Gastroesophageal sphincter (tissue), 4 donors: ENCODE measurements at regions not wholly inside any gene's neighbourhood (a gene's known extent, or its start where the extent isn't known, plus 50 kb on each side); places are given as distances from the start of the nearest gene placed in this dataset.

Experiments used
- ATAC-seq: fragments of 150-250 bp; one replicate; pipeline ENCODE4 v1.9.1; 2016; ENCODE audit warnings: mild to moderate bottlenecking, moderate library complexity
- H3K27ac ChIP-seq, 4 donors: fragments of 200-600 bp; sonication (generic) in 3 of 4; 1 replicate in 3 of 4; 2 replicates in 1 of 4; pipeline ENCODE4 v1.5.1; 2016 to 2019
- H3K27me3 ChIP-seq: fragments of 200-600 bp; sonication (generic); one replicate; pipeline ENCODE4 v1.5.1; 2019
- H3K36me3 ChIP-seq, 2 donors: fragments of 200-600 bp; sonication (generic); one replicate each; pipeline ENCODE4 v1.5.1; 2019; ENCODE audit warnings: control low read depth in 1 of 2
- H3K4me1 ChIP-seq, 3 donors: fragments of 200-600 bp; sonication (generic); 1 replicate in 2 of 3; 2 replicates in 1 of 3; pipeline ENCODE4 v1.5.1; 2016 to 2019; ENCODE audit warnings: control low read depth in 2 of 3
- H3K4me3 ChIP-seq, 2 donors: fragments of 200-600 bp; sonication (generic); one replicate each; pipeline ENCODE4 v1.5.1; 2019; ENCODE audit warnings: mild to moderate bottlenecking in 1 of 2, moderate library complexity in 1 of 2
- H3K9me3 ChIP-seq, 3 donors: fragments of 200-600 bp; sonication (generic); one replicate each; pipeline ENCODE4 v1.5.1; 2017 to 2019; ENCODE audit warnings: control low read depth in 2 of 3
- EP300 ChIP-seq: sonication (generic); formaldehyde crosslinking; IDR thresholded peaks from one replicate; pipeline ENCODE4 v1.6.1; 2017; ENCODE audit warnings: antibody characterized with exemption, mild to moderate bottlenecking
- POLR2A ChIP-seq, 2 donors: fragments of 450-650 bp; IDR thresholded peaks; one replicate each; pipeline ENCODE4 v1.6.1; 2017; ENCODE audit warnings: antibody characterized with exemption in 2 of 2, mild to moderate bottlenecking in 2 of 2, moderate library complexity in 1 of 2
- POLR2AphosphoS5 ChIP-seq: sonication (generic); formaldehyde crosslinking; IDR thresholded peaks from one replicate; pipeline ENCODE4 v1.6.1; 2017; ENCODE audit warnings: antibody characterized with exemption
- WGBS, 2 donors: methylation state at CpG; one replicate each; pipeline ENCODE4 v1.1.5; 2018; ENCODE audit warnings: low coverage in 1 of 2; 5-methylcytosine and 5-hydroxymethylcytosine counted together
- TF ChIP-seq, protein P1 (sequence below), 4 experiments: fragments of 200-600 bp in 2 of 4; fragments of 450-650 bp in 2 of 4; sonication (generic) in 1 of 4; IDR thresholded peaks; one replicate each; pipeline ENCODE4 v1.5.1; 2017 to 2019; ENCODE audit warnings: antibody characterized with exemption in 4 of 4, mild to moderate bottlenecking in 2 of 4, moderate library complexity in 2 of 4

DNA sequence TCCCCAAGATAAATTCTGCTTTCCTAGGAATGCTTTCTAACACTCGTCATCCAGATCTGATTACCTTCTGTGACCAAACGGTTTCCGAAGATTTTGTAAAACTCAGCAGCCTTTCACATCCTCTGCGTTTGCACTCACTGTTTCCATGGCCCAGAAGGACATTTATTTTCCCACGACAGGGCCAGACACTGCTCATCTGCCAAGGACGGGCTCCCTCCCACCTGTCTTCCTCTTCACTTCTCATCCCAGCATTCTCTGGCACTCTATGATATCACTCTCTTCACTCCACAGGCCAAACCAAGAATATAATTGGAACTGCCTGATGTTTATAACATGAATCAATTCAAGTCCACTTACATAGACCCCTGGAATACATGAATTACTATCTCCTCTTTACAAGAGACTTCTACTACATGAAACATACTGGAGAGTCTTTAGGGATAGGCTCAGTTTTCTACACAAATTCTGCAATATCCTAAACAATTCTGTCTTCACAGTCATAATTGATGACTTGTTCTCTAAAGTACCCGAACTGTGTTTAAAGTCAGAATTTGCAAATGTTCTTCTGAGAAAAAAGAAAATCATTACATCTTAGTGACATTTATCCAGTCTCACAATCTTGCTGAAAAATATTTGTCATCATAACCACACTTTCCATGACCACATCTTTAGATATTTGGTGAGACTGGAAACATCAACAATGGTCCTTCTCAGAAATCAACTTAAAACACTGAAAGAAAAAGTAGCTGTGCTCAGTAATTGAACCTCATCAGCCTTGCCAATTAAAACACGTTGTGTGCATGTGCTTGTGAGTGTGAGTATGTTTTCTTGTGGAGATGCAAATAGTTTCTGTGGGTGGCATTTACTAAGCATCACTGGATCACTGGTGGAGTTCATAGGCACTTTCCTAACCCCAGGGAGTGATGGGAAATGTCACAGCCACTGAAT, 79.5 kb upstream of the PRSS58 start:
- no peak for ATAC-seq
- Histone ChIP-seq H3K4me3 (no peak overlapping the region), H3K27me3 (peaks cover 31% of the 10 kb centered on the region), H3K9me3 (no peaks in the 10 kb centered on the region), H3K27ac (no peak overlapping the region), H3K36me3 (no peaks in the 10 kb centered on the region), H3K4me1 (no peaks in the 10 kb centered on the region)
- WGBS, 2 donors: 10 to 34% methylated on average over 3 to 8 of the region's 8 CpGs
- TF ChIP-seq POLR2A (IDR thresholded peaks at IDR 0.05): no peak
- no peak for TF ChIP-seq POLR2AphosphoS5
- TF ChIP-seq, protein P1, sequence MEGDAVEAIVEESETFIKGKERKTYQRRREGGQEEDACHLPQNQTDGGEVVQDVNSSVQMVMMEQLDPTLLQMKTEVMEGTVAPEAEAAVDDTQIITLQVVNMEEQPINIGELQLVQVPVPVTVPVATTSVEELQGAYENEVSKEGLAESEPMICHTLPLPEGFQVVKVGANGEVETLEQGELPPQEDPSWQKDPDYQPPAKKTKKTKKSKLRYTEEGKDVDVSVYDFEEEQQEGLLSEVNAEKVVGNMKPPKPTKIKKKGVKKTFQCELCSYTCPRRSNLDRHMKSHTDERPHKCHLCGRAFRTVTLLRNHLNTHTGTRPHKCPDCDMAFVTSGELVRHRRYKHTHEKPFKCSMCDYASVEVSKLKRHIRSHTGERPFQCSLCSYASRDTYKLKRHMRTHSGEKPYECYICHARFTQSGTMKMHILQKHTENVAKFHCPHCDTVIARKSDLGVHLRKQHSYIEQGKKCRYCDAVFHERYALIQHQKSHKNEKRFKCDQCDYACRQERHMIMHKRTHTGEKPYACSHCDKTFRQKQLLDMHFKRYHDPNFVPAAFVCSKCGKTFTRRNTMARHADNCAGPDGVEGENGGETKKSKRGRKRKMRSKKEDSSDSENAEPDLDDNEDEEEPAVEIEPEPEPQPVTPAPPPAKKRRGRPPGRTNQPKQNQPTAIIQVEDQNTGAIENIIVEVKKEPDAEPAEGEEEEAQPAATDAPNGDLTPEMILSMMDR (IDR thresholded peaks at IDR 0.05): no peak
- TF ChIP-seq EP300: no peak

DNA sequence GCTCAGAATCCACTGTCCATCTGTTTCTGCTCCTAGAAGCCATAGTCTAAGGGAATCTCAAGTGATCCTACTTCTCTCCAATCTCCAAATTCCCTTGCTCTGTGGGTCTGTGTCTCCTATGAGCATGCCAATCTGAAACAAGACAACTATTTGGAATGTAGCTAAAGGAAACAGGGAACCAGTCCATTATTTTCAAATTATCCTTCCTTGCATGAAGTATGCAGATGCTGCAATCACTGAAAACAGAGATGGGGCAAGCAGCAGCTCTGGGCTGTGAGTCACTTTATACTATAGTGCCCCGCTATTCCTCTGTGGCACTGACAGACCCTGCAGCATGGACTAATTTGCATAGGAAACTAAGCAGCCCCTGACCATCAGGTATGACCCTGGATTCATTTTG, 76.9 kb upstream of the PRSS58 start:
- Histone ChIP-seq H3K4me1 (no peaks in the 10 kb centered on the region), H3K36me3 (no peaks in the 10 kb centered on the region), H3K9me3 (no peaks in the 10 kb centered on the region), H3K27ac (no peak overlapping the region), H3K4me3 (no peak overlapping the region), H3K27me3 (peaks cover 31% of the 10 kb centered on the region)
- ATAC-seq: no peak
- no peak for TF ChIP-seq POLR2AphosphoS5
- TF ChIP-seq POLR2A (IDR thresholded peaks at IDR 0.05): no peak
- no peak for TF ChIP-seq EP300
- TF ChIP-seq, protein P1 (IDR thresholded peaks at IDR 0.05): no peak
- WGBS, 2 donors: 100% methylated on average over 1 of the region's 1 CpG; no CpG with 5 or more reads in 1 of the 2 donors

DNA sequence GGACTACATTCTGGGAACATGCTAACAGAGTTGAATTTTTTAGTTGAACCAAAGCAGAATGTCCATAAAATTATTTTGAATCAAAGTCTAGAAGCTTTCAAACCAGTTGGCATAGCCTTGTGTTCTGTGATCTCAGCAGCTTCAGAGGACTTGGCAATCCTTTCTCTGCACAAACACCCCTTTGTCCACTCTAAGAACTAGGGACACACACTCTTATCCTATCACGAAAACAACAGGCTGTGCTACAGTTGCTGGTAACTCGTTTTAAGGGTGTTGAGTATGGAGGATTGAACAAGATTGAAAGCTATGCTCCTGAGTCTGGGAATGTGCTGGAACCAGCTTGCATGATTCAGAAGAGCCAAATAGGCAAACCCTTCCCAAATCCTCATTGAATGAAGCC, 76.4 kb upstream of the PRSS58 start:
- TF ChIP-seq POLR2AphosphoS5 (no peak), POLR2A (IDR thresholded peaks at IDR 0.05) (no peak), EP300 (no peak)
- TF ChIP-seq, protein P1 (IDR thresholded peaks at IDR 0.05): no peak
- no peak for ATAC-seq
- 54 to 65% methylated on average over 2 of the region's 2 CpGs for WGBS, 2 donors
- no peaks in the 10 kb centered on the region for H3K36me3 ChIP-seq
- no peak overlapping the region for H3K27ac ChIP-seq
- no peaks in the 10 kb centered on the region for H3K9me3 ChIP-seq
- no peaks in the 10 kb centered on the region for H3K4me1 ChIP-seq
- no peak overlapping the region for H3K4me3 ChIP-seq
- peaks cover 25% of the 10 kb centered on the region for H3K27me3 ChIP-seq

DNA sequence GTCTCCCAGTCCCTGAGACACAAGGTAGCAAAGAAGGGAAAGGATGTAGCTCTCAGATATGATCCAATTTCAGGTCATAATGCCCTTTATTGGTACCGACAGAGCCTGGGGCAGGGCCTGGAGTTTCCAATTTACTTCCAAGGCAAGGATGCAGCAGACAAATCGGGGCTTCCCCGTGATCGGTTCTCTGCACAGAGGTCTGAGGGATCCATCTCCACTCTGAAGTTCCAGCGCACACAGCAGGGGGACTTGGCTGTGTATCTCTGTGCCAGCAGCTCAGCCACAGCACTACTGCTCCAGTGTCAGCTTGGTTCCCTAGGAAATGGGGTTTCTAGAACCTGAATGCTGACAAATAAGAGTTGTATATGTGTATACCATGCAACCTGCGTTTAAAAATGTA, 74.6 kb upstream of the PRSS58 start:
- no peak for ATAC-seq
- no peak overlapping the region for H3K27ac ChIP-seq
- H3K4me3 ChIP-seq: no peak overlapping the region
- peaks cover 21% of the 10 kb centered on the region for H3K27me3 ChIP-seq
- 59 to 88% methylated on average over 1 to 2 of the region's 6 CpGs for WGBS, 2 donors
- H3K36me3 ChIP-seq: no peaks in the 10 kb centered on the region
- no peaks in the 10 kb centered on the region for H3K9me3 ChIP-seq
- no peaks in the 10 kb centered on the region for H3K4me1 ChIP-seq
- no peak for TF ChIP-seq EP300
- TF ChIP-seq POLR2A (IDR thresholded peaks at IDR 0.05): no peak
- TF ChIP-seq, protein P1 (IDR thresholded peaks at IDR 0.05): no peak
- no peak for TF ChIP-seq POLR2AphosphoS5

DNA sequence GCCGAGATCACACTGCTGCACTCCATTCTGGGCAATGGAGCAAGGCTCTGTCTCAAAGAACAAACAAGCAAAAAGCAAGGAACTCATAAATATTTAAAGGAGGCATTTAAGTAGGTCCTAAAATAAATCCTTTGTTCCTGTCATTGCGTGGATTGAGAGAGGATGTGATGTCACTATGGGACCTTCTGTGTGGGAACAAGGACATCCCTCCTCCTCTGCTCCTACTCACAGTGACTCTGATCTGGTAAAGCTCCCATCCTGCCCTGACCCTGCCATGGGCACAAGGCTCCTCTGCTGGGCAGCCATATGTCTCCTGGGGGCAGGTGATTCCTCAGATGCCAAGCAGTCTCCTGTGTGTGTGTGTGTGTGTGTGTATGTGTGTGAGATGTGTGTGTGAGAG, 74.1 kb upstream of the PRSS58 start:
- WGBS, 2 donors: 50 to 100% methylated on average over 1 of the region's 2 CpGs
- no peak overlapping the region for H3K27ac ChIP-seq
- H3K27me3 ChIP-seq: peaks cover 16% of the 10 kb centered on the region
- TF ChIP-seq, protein P1 (IDR thresholded peaks at IDR 0.05): no peak
- TF ChIP-seq POLR2A (IDR thresholded peaks at IDR 0.05): no peak
- H3K36me3 ChIP-seq: no peaks in the 10 kb centered on the region
- ATAC-seq: no peak
- no peak overlapping the region for H3K4me3 ChIP-seq
- H3K4me1 ChIP-seq: no peaks in the 10 kb centered on the region
- H3K9me3 ChIP-seq: no peaks in the 10 kb centered on the region
